GM12872 (cell line): ENCODE measurements at regions not wholly inside any gene's neighbourhood (a gene's known extent, or its start where the extent isn't known, plus 50 kb on each side); places are given as distances from the start of the nearest gene placed in this dataset.

Experiments used
- CTCF ChIP-seq: IDR thresholded peaks from 3 replicates; pipeline ENCODE4 v1.5.1; 2011; ENCODE audit warnings: low read depth, mild to moderate bottlenecking, low read length, moderate library complexity; ENCODE audit not compliant: insufficient read depth

DNA sequence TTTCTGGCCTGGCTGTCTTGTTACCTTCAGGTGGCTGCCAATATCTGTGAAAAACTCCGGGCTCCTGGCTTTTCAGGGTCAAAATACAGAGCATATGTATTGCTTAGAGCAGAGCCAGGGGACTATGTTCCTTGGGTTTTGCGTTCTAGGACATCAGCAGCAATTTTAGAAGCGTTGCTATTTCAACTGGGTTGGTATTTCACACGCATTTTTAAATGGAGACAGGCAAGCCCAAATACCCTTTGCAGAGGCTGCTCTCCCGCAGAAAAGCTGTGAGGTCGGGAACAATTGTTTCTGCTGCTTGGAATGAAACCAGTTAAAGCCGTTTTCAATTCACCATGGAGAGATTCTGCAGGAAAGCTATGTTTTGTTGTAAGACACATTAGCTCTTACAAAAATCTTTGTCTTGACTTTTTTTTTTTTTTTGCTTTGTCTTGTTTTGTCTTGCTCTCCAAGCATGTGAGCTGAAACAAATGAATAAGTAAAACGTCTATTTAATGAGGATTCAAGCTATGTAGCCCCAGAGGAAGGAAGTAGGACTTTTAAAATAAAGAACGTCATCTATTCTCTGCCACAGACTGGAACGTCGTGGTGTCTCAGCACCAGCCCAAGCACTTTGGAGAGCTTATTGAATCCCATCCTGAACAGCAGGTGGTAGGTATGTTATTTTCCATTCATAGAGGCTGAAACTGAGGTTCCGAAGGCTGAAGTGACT, 181.0 kb upstream of the TBX3 start:
- TF ChIP-seq CTCF, result no peak

DNA sequence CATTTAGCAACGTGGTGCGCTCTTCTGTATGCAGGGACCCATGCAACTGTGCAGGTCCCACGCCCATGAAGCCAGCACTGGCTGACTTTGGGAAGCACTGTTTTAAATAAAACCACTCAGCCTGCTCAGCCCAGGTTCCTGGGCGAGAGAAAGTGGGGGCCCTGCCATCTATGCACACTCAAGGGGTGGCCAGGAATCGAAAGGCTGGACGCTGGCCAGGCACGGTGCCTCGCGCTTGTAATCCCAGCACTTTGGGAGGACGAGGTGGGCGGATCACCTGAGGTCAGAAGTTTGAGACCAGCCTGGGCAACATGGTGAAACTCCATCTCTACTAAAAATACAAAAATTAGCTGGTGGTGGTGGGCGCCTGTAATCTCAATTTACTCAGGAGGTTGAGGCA, 179.9 kb upstream of the TBX3 start:
- no peak for TF ChIP-seq CTCF

DNA sequence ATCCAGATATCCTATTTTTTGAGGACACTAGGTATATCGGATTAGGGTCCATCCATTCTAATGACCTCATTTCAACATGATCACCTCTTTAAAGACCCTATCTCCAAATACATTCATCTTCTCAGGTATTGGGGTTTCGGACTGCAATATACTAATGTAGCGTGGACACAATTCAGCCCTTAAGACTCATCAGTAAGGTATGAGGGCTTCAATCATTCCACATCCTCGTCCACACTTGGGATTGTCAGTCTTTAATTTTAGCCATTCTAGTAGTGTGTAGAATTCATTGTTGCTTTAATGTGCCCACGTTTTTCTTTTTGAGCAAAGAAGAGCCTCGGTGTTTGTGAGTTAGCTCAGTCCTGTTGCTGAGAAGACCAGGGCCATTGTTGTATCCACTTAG, 177.0 kb upstream of the TBX3 start:
- no peak for TF ChIP-seq CTCF

DNA sequence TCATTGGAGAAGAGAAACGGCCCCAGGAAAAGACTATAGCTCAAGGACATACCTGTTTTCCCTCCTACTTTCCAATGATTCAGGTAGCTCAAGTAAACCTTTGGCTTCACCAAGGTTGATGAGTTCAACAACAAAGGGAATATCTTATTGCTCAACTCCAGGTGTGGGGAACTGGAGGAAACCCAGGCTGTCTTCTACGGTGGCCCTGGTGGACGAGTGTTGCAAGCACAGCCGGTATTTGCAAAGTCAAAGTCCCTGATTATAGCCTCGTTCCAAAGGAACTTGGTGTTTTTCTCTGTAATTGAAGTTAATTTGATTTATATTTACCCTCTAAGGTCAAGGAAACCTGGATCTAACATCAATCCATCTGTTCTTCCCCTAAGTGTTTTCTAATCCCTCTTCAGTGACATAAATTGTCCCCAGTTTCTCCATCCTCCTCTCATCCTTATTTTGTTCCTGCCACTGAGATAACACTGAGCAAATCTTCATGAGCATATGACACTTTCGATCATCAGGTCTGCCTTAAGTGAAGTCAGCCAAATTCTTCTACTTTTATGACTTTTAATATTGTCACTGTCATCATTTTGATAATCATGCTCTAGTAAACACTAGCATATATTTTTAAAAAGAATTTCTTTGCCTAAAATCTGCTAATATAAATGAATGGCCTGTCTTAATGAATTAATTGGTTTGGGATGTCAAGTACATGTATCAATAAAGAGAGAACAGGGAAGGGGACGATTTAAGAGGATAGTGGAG, 174.6 kb upstream of the TBX3 start:
- TF ChIP-seq CTCF, result no peak

DNA sequence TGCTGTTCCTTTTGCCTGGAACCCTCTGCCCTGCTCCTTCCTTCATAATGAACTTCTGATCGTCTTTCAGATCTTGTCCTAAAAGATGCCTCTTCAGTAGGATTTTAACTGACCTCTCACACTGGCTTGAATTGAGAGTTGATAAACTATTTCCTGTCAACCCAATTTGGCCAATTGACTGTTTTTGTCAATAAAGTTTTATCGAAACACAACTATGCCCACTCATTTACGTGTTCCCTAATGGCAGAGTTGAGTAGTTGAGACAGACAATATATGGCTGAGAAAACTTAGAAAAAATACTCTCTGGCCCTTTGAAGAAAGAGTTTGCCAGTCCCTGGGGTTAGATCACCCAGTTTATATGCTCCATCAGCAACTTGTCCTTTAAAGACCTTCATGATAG, 171.7 kb upstream of the TBX3 start:
- no peak for TF ChIP-seq CTCF

DNA sequence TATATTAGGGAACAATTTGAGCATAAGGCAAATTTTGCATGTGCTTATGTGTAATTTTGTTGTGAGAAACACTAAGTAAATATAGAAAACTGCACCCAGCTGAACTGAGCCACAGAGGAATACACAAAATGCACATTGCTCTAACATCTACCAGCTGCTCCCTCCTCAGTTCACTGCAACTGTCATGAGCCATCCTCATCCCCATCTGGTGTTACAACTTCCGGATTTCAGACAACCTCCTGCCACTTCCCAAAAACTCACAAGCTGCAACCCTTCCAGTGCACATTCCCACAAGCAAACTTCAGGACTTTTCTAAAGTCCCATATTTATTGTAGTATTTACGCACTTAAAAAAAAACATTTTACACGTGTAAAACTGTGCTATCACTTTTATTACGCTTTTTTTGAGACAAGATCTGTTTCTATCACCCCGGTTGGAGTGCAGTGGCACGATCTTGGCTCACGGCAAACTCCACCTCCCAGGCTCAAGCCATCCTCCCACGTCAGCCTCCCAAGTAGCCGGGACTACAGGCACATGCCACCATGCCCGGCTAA, 169.1 kb upstream of the TBX3 start:
- no peak for TF ChIP-seq CTCF

DNA sequence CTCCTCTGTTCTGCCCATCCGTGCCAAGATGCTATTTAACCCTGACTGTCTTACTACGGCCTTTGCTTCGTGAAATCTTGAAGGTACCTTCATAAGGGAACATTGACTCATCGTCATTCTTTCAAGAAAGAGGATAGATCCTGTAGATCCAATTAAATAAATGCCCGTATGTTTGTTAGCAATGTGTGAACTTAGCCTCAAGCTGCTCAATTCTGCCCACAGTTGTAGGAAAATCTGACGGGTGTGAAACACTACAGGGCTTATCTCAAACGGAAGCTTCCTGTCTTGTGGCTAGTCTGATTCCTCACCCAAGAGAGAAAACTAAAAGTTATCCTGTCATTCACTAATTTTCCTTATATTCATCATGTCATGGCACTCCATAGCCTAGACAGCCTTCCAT, 168.0 kb upstream of the TBX3 start:
- no peak for TF ChIP-seq CTCF
